GM23338 (cell line): ENCODE measurements at regions not wholly inside any gene's neighbourhood (a gene's known extent, or its start where the extent isn't known, plus 50 kb on each side); places are given as distances from the start of the nearest gene placed in this dataset.

ENCODE experiments used
- ATAC-seq: fragments of 200-7000 bp; cut with Tn5 transposase; 3 replicates; pipeline ENCODE4 v1.9.1; 2020
- DNase-seq: peaks from one replicate; pipeline ENCODE4 v3.0.0-alpha.2; 2015; ENCODE audit warnings: low spot score
- H2AFZ ChIP-seq: fragments of 200-600 bp; sonication (generic); 2 replicates; pipeline ENCODE4 v1.8.0; 2016; ENCODE audit warnings: antibody characterized with exemption, mild to moderate bottlenecking, moderate library complexity
- H3F3A ChIP-seq: fragments of 200-600 bp; sonication (generic); replicated peaks from 2 replicates; pipeline ENCODE4 v1.8.0; 2017; ENCODE audit warnings: antibody characterized with exemption, mixed run types, low read depth
- H3K27ac ChIP-seq: fragments of 200-600 bp; sonication (generic); 2 replicates; pipeline ENCODE4 v1.6.1; 2016; ENCODE audit warnings: low read depth
- H3K27me3 ChIP-seq: fragments of 200-600 bp; sonication (generic); 2 replicates; pipeline ENCODE4 v1.8.0; 2016; ENCODE audit warnings: mild to moderate bottlenecking, mixed run types, moderate library complexity; ENCODE audit not compliant: insufficient read depth
- H3K36me3 ChIP-seq: fragments of 200-600 bp; sonication (generic); 2 replicates; pipeline ENCODE4 v1.8.0; 2016; ENCODE audit warnings: mild to moderate bottlenecking; ENCODE audit not compliant: insufficient read depth
- H3K4me1 ChIP-seq: fragments of 200-600 bp; sonication (generic); 2 replicates; pipeline ENCODE4 v1.8.0; 2016; ENCODE audit warnings: mild to moderate bottlenecking, moderate library complexity; ENCODE audit not compliant: insufficient read depth
- H3K4me2 ChIP-seq: fragments of 200-600 bp; sonication (generic); 2 replicates; pipeline ENCODE4 v1.7.1; 2017; ENCODE audit warnings: mixed run types
- H3K4me3 ChIP-seq: fragments of 200-600 bp; sonication (generic); 2 replicates; pipeline ENCODE4 v1.6.1; 2016; ENCODE audit warnings: mixed run types
- H3K79me2 ChIP-seq: fragments of 200-600 bp; sonication (generic); replicated peaks from 2 replicates; pipeline ENCODE4 v1.8.0; 2017; ENCODE audit warnings: mild to moderate bottlenecking; ENCODE audit not compliant: insufficient read depth
- H3K9me2 ChIP-seq: fragments of 200-600 bp; sonication (generic); 2 replicates; pipeline ENCODE4 v1.8.0; 2017; ENCODE audit not compliant: insufficient read depth
- H4K20me1 ChIP-seq: fragments of 200-600 bp; sonication (generic); replicated peaks from 2 replicates; pipeline ENCODE4 v1.8.0; 2017; ENCODE audit warnings: mild to moderate bottlenecking; ENCODE audit not compliant: insufficient read depth
- H3K27ac Mint-ChIP-seq: 2 replicates; pipeline ENCODE4 v1.8.0; 2020; ENCODE audit warnings: inconsistent platforms, mild to moderate bottlenecking, moderate library complexity, mixed read lengths
- H3K27me3 Mint-ChIP-seq: 3 replicates; pipeline ENCODE4 v1.8.0; 2022; ENCODE audit warnings: low read depth, mild to moderate bottlenecking, moderate library complexity, mixed read lengths, inconsistent platforms; ENCODE audit not compliant: insufficient read depth, poor library complexity
- H3K36me3 Mint-ChIP-seq: 3 replicates; pipeline ENCODE4 v1.8.0; 2021; ENCODE audit warnings: low read depth, mild to moderate bottlenecking, inconsistent platforms, moderate library complexity, mixed read lengths
- H3K4me1 Mint-ChIP-seq: 3 replicates; pipeline ENCODE4 v1.8.0; 2020; ENCODE audit warnings: mild to moderate bottlenecking, inconsistent platforms, mixed read lengths
- H3K4me3 Mint-ChIP-seq: 3 replicates; pipeline ENCODE4 v1.8.0; 2021; ENCODE audit warnings: moderate library complexity, mild to moderate bottlenecking, inconsistent platforms, mixed read lengths
- H3K9me3 Mint-ChIP-seq: 3 replicates; pipeline ENCODE4 v1.8.0; 2020; ENCODE audit warnings: moderate library complexity, mild to moderate bottlenecking, inconsistent platforms, mixed read lengths
- CREB1 ChIP-seq: fragments of 250-450 bp; sonication (Bioruptor Pico); IDR thresholded peaks from 2 replicates; pipeline ENCODE4 v1.5.0; 2020; ENCODE audit warnings: low read depth, mild to moderate bottlenecking, moderate library complexity
- EZH2 ChIP-seq: fragments of 200-600 bp; sonication (generic); IDR thresholded peaks from one replicate; pipeline ENCODE4 v1.8.0; 2017; ENCODE audit warnings: antibody characterized with exemption, mild to moderate bottlenecking, low read depth; ENCODE audit not compliant: unreplicated experiment
- EZH2phosphoT487 ChIP-seq: fragments of 200-600 bp; sonication (generic); IDR thresholded peaks from one replicate; pipeline ENCODE4 v1.8.1; 2018; ENCODE audit warnings: antibody characterized with exemption; ENCODE audit not compliant: unreplicated experiment
- JUNB ChIP-seq: IDR thresholded peaks from one replicate; pipeline ENCODE4 v1.6.1; 2016; ENCODE audit warnings: antibody characterized with exemption; ENCODE audit not compliant: unreplicated experiment
- POLR2AphosphoS5 ChIP-seq: IDR thresholded peaks from 2 replicates; pipeline ENCODE4 v1.6.1; 2016; ENCODE audit warnings: antibody characterized with exemption, low read depth
- STAT1 ChIP-seq: IDR thresholded peaks from one replicate; pipeline ENCODE4 v1.6.1; 2016; ENCODE audit warnings: antibody characterized with exemption; ENCODE audit not compliant: unreplicated experiment
- ZNF114 ChIP-seq: fragments of 250-450 bp; sonication (Bioruptor Pico); IDR thresholded peaks from 2 replicates; pipeline ENCODE4 v1.5.0; 2020; ENCODE audit warnings: mild to moderate bottlenecking, moderate library complexity
- ZNF331 ChIP-seq: fragments of 250-450 bp; sonication (Bioruptor Pico); IDR thresholded peaks from 2 replicates; pipeline ENCODE4 v1.5.0; 2020; ENCODE audit warnings: low read depth, mild to moderate bottlenecking, moderate library complexity
- TF ChIP-seq, protein P1 (sequence below): IDR thresholded peaks from one replicate; pipeline ENCODE4 v1.6.1; 2018; ENCODE audit warnings: antibody characterized with exemption; ENCODE audit not compliant: unreplicated experiment
- TF ChIP-seq, protein P2 (sequence below): IDR thresholded peaks from 2 replicates; pipeline ENCODE4 v1.6.1; 2016; ENCODE audit warnings: antibody characterized with exemption

DNA sequence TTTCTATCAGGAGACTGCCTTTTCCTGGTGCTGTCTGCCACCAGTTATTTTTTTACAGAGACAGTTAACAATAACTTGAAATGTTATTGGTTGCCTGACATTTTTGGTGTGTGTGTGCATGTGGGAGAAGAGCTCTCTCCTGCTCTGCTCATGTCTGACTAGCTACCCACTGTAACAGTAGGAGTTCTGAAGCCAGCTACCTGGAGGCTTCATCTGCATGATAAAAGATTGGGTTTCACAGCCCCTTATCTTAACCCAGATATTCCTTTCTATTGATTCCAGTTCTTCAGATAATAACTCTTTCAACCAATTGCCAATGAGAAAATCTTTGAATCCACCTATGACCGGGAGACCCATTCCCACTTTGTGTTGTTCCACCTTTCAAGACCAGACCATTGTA is 237.4 kb upstream of the PPP1R3A start (continued):
- TF ChIP-seq, protein P1, sequence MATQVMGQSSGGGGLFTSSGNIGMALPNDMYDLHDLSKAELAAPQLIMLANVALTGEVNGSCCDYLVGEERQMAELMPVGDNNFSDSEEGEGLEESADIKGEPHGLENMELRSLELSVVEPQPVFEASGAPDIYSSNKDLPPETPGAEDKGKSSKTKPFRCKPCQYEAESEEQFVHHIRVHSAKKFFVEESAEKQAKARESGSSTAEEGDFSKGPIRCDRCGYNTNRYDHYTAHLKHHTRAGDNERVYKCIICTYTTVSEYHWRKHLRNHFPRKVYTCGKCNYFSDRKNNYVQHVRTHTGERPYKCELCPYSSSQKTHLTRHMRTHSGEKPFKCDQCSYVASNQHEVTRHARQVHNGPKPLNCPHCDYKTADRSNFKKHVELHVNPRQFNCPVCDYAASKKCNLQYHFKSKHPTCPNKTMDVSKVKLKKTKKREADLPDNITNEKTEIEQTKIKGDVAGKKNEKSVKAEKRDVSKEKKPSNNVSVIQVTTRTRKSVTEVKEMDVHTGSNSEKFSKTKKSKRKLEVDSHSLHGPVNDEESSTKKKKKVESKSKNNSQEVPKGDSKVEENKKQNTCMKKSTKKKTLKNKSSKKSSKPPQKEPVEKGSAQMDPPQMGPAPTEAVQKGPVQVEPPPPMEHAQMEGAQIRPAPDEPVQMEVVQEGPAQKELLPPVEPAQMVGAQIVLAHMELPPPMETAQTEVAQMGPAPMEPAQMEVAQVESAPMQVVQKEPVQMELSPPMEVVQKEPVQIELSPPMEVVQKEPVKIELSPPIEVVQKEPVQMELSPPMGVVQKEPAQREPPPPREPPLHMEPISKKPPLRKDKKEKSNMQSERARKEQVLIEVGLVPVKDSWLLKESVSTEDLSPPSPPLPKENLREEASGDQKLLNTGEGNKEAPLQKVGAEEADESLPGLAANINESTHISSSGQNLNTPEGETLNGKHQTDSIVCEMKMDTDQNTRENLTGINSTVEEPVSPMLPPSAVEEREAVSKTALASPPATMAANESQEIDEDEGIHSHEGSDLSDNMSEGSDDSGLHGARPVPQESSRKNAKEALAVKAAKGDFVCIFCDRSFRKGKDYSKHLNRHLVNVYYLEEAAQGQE = no peak
- TF ChIP-seq EZH2 (no peak), ZNF331 (CRISPR knock-in tag) (no peak)

- Histone ChIP-seq H3F3A (no peaks in the 10 kb centered on the region), H3K4me1 (peaks cover 39% of the 10 kb centered on the region), H2AFZ (no peak overlapping the region), H4K20me1 (no peaks in the 10 kb centered on the region), H3K27me3 (no peaks in the 10 kb centered on the region), H3K4me3 (no peak overlapping the region), H3K9me2 (no peaks in the 10 kb centered on the region), H3K79me2 (no peaks in the 10 kb centered on the region), H3K27ac (0 out of 2 replicates have a peak overlapping the region, but pooled peaks have one; percentile 17), H3K36me3 (no peaks in the 10 kb centered on the region), H3K4me2 (peak overlapping the region; percentile 53)
- Mint-ChIP-seq H3K4me3 (no peak overlapping the region), H3K9me3 (no peaks in the 10 kb centered on the region), H3K36me3 (no peaks in the 10 kb centered on the region), H3K27me3 (no peaks in the 10 kb centered on the region), H3K4me1 (peaks cover 54% of the 10 kb centered on the region), H3K27ac (peak overlapping the region; percentile 29; the same call in 1 of the 2 replicates)
- ATAC-seq (no peak; the same call in 2 of the 3 replicates), DNase-seq (peak; percentile 34)
- TF ChIP-seq CREB1 (CRISPR knock-in tag) (no peak), POLR2AphosphoS5 (no peak), ZNF331 (CRISPR knock-in tag) (no peak), ZNF114 (no peak), STAT1 (no peak), EZH2phosphoT487 (no peak), JUNB (no peak)
- TF ChIP-seq, protein P2, sequence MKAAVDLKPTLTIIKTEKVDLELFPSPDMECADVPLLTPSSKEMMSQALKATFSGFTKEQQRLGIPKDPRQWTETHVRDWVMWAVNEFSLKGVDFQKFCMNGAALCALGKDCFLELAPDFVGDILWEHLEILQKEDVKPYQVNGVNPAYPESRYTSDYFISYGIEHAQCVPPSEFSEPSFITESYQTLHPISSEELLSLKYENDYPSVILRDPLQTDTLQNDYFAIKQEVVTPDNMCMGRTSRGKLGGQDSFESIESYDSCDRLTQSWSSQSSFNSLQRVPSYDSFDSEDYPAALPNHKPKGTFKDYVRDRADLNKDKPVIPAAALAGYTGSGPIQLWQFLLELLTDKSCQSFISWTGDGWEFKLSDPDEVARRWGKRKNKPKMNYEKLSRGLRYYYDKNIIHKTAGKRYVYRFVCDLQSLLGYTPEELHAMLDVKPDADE = no peak
These were observed 236.6 kb upstream of the PPP1R3A start for GRCh38 chr7:114155116-114156110.
